AG20443 (cell line): ENCODE measurements at regions not wholly inside any gene's neighbourhood (a gene's known extent, or its start where the extent isn't known, plus 50 kb on each side); places are given as distances from the start of the nearest gene placed in this dataset.
"Not testable (repeated sequence)": the region's sequence is repeated elsewhere in the genome, so short reads cannot be mapped to it uniquely, and the experiment has no call there.

ENCODE experiments used
- DNase-seq: peaks from one replicate; pipeline ENCODE4 v3.0.0; 2012; ENCODE audit warnings: low spot score, mixed read lengths

DNA sequence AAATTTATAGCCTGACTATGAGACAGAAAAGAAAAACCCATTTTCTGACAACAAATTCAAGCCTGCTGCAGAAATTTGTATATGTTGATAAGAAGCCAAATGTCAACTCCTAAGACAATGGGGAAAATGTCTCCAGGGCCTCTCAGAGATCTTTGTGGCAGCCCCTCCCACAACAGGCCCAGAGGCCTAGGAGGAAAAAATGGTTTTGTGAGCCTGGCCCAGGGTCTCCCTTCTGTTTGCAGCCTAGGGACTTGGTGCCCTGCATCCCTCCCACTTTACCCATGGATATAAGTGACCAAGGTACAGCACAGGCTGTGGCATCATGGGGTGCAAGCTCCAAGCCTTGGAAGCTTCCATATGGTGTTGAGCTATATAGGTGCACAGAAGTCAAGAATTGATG, 740.2 kb downstream of the SEMA5A start:
- no peak for DNase-seq

DNA sequence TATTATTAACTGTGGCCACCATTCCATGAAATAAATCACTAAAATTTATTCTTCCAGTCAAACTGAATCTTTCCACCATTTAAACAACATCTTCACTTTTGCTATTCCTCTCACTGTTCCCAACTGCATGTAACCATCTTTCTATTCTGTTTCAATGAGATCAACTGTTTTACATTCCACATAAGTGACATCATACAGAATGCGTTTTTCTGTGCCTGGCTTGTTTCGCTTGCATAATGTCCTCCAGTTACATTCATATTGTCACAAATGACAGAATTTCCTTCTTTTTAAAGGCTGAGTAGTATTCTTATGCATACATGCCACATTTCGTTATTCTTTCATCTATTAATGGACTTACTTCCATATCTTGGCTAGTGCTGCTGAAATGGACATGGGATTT, 738.2 kb downstream of the SEMA5A start:
- DNase-seq, result no peak

DNA sequence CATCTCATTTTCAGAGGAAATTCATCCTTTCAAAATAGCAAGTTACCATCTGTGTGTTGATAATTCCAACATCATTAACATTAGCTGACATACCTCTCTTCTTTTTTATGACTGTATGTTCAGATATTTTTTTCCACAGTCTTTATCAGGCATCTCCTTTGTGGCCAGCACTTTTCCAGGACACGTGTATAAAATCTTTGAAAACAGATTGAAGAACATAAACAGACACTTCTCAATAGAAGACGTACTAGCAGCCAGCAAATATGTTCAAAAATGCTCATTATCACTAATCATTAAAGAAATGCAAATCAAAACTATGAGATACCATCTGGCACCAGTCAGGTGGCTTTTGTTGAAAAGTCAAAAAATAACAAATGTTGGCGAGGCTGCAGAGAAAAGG, 734.3 kb downstream of the SEMA5A start:
- DNase-seq, result no peak

DNA sequence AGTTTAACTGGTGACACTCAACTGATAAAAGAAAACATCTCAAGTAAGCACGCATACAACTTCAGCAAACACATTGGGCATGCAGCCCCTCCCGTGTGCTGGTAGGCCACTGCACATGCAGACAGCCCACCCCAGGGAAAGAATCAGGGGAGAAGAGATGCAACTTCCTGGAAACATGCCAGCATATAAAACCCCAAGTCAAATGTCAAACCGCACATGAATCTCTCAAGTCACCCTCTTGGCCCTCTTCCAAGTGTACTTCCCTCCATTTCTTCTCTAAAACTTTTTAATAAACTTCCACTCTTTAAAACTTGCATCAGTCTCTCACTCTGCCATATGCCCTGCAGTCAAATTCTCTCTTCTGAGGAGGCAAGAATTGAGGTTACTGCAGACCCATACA, 732.7 kb downstream of the SEMA5A start:
- no peak for DNase-seq

DNA sequence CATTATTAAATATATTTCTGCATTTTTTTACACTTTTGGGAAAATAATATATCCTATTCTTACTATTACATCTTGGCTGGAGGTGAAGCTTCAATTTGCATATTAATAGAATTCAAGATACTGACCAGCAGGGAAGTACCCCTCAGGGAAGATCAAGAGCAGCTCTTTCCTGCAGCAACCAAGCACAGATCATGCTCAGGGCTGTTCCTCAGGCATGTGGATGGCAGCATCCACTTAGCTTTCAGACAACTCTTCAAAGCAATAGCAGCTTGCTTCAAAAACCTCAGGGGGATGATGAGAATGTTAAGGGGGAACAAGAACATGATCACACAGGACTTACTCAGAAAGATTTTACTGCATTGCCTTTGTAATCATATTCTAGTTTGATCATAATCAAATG, 731.8 kb downstream of the SEMA5A start:
- DNase-seq, result no peak

DNA sequence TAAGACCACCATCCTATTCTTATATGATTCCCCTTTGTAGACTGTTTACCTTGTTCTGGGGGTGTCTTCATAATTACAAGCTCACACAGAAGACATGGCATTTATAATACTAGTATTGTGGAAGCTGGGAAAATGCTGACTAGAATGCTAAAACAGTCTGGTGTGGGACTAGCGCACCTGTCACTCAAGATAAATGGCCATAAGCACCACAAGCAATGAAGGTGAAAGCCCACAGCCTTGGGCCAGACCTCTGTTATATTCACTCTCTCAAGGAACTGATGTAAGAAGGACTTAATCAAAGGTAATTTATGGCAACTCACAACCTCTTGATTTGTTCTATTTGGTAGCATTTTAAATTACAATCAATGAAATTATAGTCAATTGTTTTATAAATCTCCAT, 721.5 kb downstream of the SEMA5A start:
- DNase-seq, result no peak

DNA sequence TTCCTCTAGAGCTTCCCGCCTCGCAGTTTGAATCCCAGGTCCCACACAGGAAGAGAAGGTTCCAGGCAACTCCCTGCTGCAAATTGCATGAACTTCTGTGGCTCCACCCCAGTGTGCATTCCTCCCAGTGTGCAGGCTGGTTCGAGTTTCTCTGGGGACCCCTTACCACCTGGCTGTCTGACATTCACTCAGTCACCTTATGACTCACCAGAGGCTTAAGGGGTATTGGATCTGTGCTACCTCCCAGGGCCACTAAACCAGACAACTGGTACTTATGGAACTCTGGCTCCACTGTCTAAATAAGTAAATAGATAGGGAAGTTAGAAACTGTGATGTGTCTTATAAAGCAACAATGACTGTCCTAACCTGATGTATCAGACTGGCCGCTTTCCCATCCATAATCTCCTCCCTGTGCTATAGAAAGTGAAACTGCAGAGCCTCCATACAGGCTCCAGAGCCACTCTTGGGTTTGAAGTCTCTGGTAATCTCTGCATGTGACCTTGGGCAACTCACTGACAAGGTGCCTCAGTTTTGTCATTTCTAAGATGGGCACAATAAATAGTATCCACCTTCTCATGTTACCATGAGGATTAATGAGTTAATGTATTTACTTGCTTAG, 720.6 kb downstream of the SEMA5A start:
- no peak for DNase-seq

DNA sequence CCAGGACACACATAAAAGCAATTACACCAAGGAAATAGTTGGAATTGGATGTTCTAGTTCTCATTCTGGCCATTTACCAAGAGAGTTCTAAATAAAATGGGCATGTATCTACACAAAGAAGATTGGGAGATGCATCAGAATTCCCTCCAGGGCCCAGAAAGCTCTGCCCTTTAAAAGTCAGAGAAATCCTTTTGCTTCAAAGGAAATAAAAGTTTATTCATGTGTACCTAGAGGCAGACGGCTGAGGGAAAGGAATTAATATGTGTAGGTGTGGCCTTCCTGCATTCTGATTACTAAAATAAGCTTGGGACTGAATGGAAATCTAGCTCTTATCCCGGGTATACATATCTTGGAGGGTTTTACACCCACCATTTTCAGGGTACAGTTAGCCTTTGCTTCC, 719.4 kb downstream of the SEMA5A start:
- no peak for DNase-seq

DNA sequence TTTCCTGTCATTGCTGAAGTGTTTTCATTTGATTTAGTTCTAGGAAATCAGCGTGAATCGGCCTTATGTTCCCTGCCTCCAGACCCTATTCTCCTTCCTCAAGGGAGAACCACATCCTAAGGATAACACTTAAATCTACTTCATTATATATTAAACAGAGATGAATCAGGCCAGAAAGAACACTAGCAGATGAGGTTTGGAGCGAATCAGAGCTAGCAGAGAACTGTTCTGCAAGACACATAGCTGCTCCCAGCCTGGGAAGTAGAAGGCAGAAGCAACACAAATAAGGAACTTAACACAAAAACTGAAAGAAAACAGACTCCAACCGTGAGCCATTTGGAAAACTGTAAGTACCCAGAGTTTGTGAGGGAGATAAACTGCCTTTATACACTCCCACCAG, 718.2 kb downstream of the SEMA5A start:
- DNase-seq, result no peak

DNA sequence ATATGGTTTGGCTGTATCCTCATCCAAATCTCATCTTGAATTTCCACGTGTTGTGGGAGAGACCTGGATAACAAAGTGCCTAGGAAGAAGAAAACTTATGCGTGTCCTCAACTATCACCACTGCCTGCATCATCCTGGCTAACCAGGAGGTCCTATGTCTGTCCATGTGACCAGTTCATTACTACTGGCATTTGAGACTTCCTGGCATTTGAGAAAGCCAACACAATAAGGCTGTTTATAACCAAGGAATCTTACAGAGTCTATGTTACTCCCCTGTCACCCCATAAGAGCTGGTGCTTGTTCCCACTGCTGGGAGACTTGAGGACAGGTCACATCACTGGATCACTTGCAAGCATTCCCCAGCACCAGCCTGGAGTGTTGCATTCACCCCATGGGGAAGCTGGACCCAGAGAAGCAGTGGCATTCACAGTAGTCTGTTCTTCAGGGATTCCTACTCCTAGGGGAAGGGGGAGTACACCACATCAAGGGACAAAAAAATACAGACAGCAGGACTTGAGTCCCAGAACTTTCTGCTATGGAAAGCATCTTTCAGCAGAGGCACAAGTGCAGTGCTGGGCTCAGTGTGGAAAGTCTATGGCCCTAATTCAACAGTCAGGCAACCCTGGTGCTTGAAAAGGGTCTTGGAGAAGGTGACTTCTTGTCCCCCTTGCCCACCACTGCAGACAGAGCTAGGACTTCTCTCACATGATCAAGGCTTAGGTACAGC, 717.1 kb downstream of the SEMA5A start:
- DNase-seq, result peak; percentile 6

DNA sequence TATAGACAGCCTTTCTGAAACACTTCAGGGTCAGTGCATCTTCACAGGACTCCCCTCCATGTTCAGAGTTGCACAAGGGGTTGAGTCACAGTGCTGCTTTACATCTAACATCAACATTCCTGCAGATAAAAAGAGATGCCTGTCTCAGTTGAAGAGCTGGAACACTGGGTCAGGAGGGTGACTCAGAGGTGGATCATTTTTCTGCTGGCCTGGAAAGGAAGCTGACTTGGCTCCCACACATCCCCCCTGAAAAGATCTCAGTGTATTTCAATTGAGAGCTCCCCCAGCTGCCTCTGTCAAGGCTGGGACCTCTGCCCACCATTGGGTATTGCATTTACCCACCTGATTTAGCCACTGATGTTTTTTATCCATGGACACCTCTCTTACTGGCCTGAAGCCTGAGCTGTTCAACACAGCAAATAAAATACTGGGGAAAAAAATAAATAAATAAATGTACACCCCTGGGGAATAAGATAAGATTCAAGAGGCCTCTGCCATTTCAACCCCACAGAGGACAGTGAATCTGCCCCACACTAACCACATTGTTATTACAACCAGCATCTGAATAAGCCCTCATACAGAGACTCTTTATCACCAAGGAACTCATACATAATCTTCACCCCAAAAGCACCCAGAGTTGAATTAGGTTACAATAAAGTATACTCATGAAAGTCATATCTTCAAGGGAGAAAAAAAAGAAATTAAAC, 716.4 kb downstream of the SEMA5A start:
- DNase-seq, result peak; percentile 88

DNA sequence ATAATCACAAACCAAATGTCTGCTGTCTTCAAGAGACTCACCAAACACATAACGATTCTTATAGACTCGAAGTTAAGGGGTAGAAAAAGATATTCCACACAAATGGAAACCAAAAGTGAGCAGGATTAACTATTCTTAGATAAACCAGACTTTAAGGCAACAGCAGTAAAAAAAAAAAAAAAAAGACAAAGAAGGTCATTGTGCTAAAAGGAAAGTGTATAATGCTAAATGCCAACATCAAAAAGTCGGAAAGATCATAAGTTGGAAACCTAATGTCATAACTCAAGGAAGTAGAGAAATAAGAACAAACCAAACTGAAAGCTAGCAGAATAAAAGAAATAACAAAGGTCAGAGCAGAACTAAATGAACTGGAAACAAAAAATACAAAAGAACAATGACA, 714.6 kb downstream of the SEMA5A start:
- DNase-seq, result no peak

DNA sequence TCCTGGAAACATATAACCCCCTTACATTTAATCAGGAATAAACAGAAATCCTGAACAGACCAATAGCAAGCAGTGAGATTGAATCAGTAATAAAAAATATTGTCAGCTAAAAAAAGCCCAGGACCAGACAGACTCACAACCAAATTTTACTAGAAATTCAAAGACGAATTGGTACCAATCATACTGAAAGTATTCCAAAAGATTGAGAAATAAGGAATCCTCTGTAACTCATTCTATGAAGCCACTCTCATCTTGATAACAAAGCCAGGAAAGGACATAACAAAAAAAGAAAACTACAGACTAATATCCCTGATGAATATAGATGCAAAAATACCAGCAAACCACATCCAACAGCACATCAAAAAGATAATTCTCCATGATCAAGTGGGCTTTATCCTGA, 714.0 kb downstream of the SEMA5A start:
- DNase-seq, result no peak

DNA sequence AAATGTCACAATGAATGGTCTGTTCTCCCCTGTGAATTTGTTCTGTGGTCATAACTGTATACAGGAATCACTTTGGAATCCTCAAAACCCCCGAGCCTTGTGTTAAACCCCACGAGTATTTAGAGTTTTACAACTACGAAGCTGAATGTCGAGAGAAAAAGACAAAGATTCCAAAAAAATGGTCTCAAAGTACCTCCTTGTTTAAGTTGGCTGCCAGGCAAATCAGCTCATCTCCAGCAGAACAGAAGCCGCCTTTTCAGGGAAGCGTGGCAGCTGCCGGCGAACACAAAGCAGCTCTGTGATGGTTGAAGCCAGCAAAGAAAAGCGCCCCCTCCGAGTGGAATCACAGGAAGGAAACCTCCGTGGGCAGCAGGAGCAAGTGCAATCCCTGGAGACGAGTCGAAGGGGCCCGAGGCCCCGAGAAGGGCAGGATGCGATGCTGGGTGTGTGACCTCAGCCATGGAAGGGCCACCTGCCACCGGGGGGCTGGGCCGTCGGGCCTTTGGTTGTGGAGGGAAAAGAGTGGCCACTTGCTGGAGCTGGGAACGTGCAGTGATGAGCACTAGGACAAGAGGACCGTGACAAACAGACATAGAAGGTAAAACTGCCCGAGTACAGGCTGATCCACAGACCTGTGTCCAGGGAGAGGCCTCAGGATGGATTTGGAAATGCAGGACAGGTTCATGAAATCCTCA, 706.4 kb downstream of the SEMA5A start:
- DNase-seq, result no peak

DNA sequence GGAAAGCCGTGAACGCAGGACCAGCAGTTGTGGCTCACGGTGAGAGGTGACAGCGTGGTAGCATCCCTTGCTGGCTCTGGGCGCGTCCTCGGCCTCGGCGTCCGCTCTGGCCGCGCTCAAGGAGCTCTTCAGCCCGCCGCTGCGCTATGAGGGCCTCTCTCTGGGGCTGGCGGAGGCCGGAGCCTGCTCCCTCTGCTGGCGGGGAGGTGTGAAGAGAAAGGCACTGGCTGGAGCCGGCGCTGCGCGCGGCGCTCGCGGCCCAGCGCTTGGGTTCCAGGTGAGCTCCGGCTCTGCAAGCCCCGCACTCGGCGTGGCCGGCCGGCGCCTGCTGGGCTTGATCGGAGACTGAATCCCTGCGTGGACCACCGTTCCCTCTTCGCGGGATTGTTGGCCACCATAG, 705.6 kb downstream of the SEMA5A start:
- no peak for DNase-seq

DNA sequence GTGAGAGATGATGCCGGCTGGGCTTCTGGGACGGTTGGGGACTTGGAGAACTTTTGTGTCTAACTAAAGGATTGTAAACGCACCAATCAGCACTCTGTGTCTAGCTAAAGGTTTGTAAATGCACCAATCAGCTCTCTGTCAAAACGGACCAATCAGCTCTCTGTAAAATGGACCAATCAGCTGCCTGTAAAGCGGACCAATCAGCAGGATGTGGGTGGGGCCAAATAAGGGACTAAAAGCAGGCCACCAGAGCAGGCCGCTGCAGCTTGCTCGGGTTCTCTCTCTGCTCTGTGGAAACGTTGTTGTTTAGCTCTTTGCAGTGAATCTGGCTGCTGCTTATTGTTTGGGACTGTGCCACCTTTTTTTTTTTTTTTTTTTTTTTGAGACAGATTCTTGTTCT, 705.1 kb downstream of the SEMA5A start:
- not testable (repeated sequence) for DNase-seq

DNA sequence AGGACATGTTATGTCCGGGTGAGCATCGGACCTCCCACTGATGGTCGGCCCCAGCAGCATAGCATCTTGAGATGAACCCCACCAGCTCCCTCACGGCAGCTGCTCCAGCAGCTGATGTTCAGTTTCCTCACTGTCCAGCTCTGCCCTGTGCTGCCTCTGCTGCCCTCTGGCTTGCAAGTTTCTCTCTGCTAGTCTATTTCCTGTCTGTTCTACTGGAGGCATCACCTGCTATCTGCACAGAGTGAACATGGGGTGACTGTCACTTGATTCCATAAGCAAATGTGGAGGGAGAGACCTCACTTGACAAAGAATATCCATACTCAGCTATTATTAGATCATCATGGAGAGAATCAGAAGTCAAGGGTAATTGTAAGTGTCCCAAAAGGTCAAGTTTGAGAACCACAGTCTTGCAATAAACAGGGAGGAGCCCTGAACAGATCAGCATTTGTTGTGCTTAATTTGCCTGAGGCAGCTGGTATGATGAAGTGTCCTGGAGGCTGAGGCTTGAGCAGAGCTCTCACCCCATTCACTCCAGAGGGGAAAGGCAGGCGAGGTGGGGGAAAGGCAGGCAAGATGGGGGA, 702.8 kb downstream of the SEMA5A start:
- DNase-seq, result peak; percentile 62

DNA sequence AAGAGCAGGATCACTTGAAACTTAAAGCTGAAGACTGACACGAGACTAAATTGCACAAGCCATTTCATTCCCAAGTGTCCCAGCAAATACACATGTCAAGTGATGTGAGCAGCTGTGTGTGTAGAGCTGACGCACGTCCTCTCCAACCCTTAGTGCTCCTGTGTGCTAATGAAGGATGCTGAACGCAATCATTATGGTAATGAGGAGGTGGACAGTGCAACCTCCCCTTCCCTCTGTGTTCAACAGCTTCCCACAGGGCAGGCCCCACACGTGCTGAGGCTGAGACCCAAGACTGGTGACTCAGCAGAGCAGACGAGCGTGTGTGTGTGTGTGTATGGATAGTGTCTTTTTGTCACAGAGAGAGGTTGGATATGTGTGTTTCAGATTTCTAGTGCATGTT, 702.1 kb downstream of the SEMA5A start:
- peak; percentile 66 for DNase-seq

DNA sequence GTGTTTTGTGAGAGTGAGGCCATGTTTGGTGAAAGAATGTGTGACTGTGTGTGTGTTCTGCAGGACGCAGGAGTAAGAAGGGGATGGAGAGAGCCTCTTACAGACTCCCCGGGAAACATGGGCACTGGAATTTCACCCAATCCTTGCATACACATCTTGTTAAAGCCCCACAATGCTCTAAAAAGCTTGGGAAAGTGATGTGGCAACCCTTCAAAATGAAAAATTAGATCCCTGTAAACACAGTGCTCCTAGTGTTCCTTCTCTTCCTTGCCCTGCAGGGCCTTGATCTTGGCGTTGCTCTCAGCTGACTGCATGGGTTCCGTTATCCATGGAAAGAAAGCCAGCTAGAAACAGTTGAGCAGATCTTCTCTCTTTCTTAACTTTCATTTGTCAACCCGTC, 701.7 kb downstream of the SEMA5A start:
- peak; percentile 14 for DNase-seq

DNA sequence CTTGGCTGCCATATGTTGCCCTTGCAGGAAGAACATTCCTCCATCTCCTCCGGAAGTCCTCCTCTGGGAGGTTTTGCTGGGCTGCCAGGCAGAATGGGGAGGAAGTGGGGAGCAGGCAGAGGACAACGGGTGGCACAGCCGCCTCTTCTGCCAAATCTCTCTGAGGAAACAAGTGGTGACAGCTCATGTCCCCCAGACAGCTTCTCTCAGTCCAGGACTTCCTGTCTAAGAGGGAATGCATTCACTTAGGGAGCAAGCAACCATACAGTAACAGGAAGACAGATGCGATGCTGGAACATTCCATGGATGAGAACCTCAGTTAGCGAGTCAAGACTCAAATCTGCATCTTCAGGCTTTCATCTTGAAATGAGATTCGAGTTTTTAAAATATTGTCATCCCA, 701.0 kb downstream of the SEMA5A start:
- no peak for DNase-seq

DNA sequence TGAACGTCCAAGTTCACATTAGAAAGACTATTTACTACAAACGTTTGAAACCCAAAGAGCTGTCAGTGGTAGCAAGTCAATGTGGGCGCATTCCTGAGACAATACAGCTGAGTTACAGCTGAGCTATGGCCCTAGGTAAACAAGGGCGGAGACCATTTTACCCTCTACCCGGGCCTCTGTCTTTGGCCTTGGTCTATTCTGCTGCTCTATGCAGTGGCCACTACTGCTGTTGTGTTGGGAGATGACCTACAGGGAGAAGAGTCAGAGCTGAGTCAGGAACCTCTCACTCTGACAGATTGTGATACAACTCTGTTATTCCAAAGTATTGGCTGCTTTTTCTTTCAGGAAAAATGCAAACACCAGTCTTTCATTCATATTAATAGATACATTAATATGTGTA, 700.6 kb downstream of the SEMA5A start:
- peak; percentile 58 for DNase-seq

DNA sequence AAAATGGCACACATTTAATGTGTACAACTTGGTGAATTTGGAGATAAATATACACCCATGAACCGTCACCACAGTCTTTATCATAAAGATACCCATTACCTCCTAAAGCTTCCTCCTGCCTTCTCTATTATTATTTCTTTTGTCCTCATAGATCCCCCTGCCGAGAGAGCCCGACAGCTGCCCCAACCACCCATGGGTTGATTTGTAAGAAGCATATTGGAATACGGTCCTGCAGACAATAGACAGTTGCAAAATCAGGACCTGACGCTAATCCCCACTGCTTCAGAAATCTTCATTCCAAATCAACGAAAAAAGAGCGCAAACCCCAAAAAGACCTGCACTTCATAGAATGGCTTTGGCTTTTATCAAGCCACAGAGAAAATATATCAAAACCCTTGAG, 697.5 kb downstream of the SEMA5A start:
- DNase-seq, result no peak
